Fibroblast of peridontal ligament (primary cell): ENCODE measurements at regions not wholly inside any gene's neighbourhood (a gene's known extent, or its start where the extent isn't known, plus 50 kb on each side); places are given as distances from the start of the nearest gene placed in this dataset.

Experiments used
- DNase-seq: peaks from one replicate; pipeline ENCODE4 v3.0.0-alpha.2; 2010; ENCODE audit errors: extremely low read depth

- no peak for DNase-seq
These were observed 621.8 kb downstream of the CDH26 start for GRCh38 chr20:60579941-60580515.

- DNase-seq: no peak
These were observed 623.4 kb downstream of the CDH26 start for GRCh38 chr20:60581606-60582115.

GRCh38 chr20:60583741-60584140 is 625.5 kb downstream of the CDH26 start:
- DNase-seq: no peak

GRCh38 chr20:60584221-60584620 is 626.0 kb downstream of the CDH26 start:
- no peak for DNase-seq

GRCh38 chr20:60585651-60586050 is 627.4 kb downstream of the CDH26 start:
- no peak for DNase-seq

GRCh38 chr20:60586269-60587050 is 628.2 kb downstream of the CDH26 start:
- DNase-seq: no peak

GRCh38 chr20:60587986-60588385 is 629.8 kb downstream of the CDH26 start:
- DNase-seq: no peak

- DNase-seq: no peak
These were observed 631.4 kb downstream of the CDH26 start for GRCh38 chr20:60589623-60590022.

GRCh38 chr20:60591172-60591799 is 633.1 kb downstream of the CDH26 start:
- DNase-seq: no peak

GRCh38 chr20:60598528-60598927 is 640.3 kb downstream of the CDH26 start:
- no peak for DNase-seq

- DNase-seq: no peak
These were observed 641.2 kb downstream of the CDH26 start for GRCh38 chr20:60599381-60599780.

- no peak for DNase-seq
These were observed 641.8 kb downstream of the CDH26 start for GRCh38 chr20:60600036-60600435.

GRCh38 chr20:60624066-60624465 is 628.0 kb upstream of the CDH4 start:
- DNase-seq: no peak

- DNase-seq: no peak
These were observed 624.1 kb upstream of the CDH4 start for GRCh38 chr20:60627751-60628565.

- no peak for DNase-seq
These were observed 623.3 kb upstream of the CDH4 start for GRCh38 chr20:60628749-60629148.

GRCh38 chr20:60629206-60629605 is 622.9 kb upstream of the CDH4 start:
- DNase-seq: no peak

GRCh38 chr20:60630609-60631008 is 621.5 kb upstream of the CDH4 start:
- DNase-seq: no peak

GRCh38 chr20:60631585-60632287 is 620.3 kb upstream of the CDH4 start:
- DNase-seq: no peak

- DNase-seq: no peak
These were observed 619.4 kb upstream of the CDH4 start for GRCh38 chr20:60632391-60633262.

GRCh38 chr20:60634491-60635172 is 617.4 kb upstream of the CDH4 start:
- DNase-seq: no peak
